ENCODE measurements at regions not wholly inside any gene's neighbourhood (a gene's known extent, or its start where the extent isn't known, plus 50 kb on each side); places are given as distances from the start of the nearest gene placed in this dataset.

GRCh38 chr9:90141723-90142122, 500.9 kb downstream of the DIRAS2 start:
- TF ChIP-seq, protein P1, sequence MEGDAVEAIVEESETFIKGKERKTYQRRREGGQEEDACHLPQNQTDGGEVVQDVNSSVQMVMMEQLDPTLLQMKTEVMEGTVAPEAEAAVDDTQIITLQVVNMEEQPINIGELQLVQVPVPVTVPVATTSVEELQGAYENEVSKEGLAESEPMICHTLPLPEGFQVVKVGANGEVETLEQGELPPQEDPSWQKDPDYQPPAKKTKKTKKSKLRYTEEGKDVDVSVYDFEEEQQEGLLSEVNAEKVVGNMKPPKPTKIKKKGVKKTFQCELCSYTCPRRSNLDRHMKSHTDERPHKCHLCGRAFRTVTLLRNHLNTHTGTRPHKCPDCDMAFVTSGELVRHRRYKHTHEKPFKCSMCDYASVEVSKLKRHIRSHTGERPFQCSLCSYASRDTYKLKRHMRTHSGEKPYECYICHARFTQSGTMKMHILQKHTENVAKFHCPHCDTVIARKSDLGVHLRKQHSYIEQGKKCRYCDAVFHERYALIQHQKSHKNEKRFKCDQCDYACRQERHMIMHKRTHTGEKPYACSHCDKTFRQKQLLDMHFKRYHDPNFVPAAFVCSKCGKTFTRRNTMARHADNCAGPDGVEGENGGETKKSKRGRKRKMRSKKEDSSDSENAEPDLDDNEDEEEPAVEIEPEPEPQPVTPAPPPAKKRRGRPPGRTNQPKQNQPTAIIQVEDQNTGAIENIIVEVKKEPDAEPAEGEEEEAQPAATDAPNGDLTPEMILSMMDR (IDR thresholded peaks at IDR 0.05; ENCODE audit: poor library complexity), result peak; percentile 84
- no peak for TF ChIP-seq EZH2 (IDR thresholded peaks at IDR 0.05; ENCODE audit: borderline replicate concordance)
- no peak for TF ChIP-seq EZH2phosphoT487 (IDR thresholded peaks at IDR 0.05; ENCODE audit: low read depth, severe bottlenecking, unreplicated experiment)

Data from hepatocyte (in vitro differentiated cells).